ENCODE measurements at regions not wholly inside any gene's neighbourhood (a gene's known extent, or its start where the extent isn't known, plus 50 kb on each side); places are given as distances from the start of the nearest gene placed in this dataset.
A peak's percentile ranks its signal among the peaks of the same experiment; 100 is the strongest.

DNA sequence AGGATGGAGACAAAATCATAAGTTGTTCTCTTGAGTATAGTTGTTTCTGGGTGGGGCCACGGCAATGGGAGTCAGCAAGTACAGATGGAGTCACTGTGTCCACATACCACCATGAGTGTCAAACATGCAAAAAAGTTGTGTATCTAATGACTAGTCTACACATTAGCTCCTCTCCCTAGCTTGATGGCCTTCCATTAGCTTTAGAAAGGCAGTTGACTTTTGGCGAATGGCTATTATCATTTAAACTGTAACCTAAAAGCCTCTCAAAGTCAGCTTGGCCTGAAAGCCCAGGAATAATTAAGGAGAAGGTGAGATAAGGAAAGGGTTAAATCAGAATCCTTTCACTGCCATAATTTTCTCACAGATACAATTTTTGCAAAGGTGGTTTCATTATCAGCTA lies 95.5 kb upstream of the MEOX2 start:
- TF ChIP-seq POLR2A (IDR thresholded peaks at IDR 0.05) (no peak), EP300 (IDR thresholded peaks at IDR 0.05) (no peak), CTCF (IDR thresholded peaks at IDR 0.05) (no peak)
- 84 to 85% methylated on average over 2 of the region's 2 CpGs for WGBS, 2 donors

GRCh38 chr7:15780271-15780670 lies 93.8 kb upstream of the MEOX2 start:
- H3K27me3 ChIP-seq, result no peaks in the 10 kb centered on the region
- peaks cover 0 to 35% (median 3%) of the 10 kb centered on the region in 4 donors for H3K4me1 ChIP-seq
- H3K27ac ChIP-seq, result no peak overlapping the region
- TF ChIP-seq CTCF (IDR thresholded peaks at IDR 0.05), result no peak
- no peak for TF ChIP-seq EP300 (IDR thresholded peaks at IDR 0.05)
- no peak for TF ChIP-seq POLR2A (IDR thresholded peaks at IDR 0.05)
- no peak overlapping the region for H3K4me3 ChIP-seq
- DNase-seq (ENCODE audit: low spot score in 2 of 2), result no peak
- 69 to 75% methylated on average over 2 of the region's 2 CpGs for WGBS, 2 donors
- no peaks in the 10 kb centered on the region for H3K9me3 ChIP-seq
- no peaks in the 10 kb centered on the region for H3K36me3 ChIP-seq

More for the DNA sequence above, 95.5 kb upstream of the MEOX2 start:
- Histone ChIP-seq H3K9me3 (no peaks in the 10 kb centered on the region), H3K27me3 (no peaks in the 10 kb centered on the region), H3K27ac (no peak overlapping the region), H3K4me1 (peaks cover 0 to 35% (median 3%) of the 10 kb centered on the region in 4 donors), H3K36me3 (no peaks in the 10 kb centered on the region), H3K4me3 (no peak overlapping the region)
- DNase-seq (ENCODE audit: low spot score in 2 of 2), result no peak

DNA sequence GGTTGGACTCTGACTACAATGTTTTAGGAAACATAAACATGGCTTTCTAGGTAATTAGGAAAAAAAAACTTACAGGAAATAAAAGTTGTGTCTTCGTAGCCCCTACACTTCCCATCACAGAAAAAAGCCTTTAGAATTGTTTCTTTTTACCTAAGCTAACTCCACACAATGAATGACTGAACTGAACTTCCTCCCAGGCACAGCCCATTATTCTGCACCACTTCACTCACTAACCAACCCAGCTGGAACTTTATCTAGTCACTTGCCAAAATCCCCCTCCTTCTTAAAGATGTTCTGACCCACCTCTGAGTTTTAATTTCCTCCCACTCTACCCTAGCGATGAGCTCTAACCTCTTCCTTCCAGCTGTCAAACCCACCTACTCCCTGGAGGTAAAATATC lies 91.7 kb upstream of the MEOX2 start:
- WGBS, 2 donors, result 40 to 52% methylated on average over 2 of the region's 2 CpGs
- H3K4me1 ChIP-seq, result peaks cover 0 to 26% (median 2%) of the 10 kb centered on the region in 4 donors
- no peaks in the 10 kb centered on the region for H3K36me3 ChIP-seq
- DNase-seq (ENCODE audit: low spot score in 2 of 2), result no peak
- TF ChIP-seq EP300 (IDR thresholded peaks at IDR 0.05), result no peak
- no peak for TF ChIP-seq CTCF (IDR thresholded peaks at IDR 0.05)
- TF ChIP-seq POLR2A (IDR thresholded peaks at IDR 0.05), result no peak
- H3K4me3 ChIP-seq, result no peak overlapping the region
- H3K27me3 ChIP-seq, result no peaks in the 10 kb centered on the region
- H3K9me3 ChIP-seq, result no peaks in the 10 kb centered on the region
- no peak overlapping the region for H3K27ac ChIP-seq

DNA sequence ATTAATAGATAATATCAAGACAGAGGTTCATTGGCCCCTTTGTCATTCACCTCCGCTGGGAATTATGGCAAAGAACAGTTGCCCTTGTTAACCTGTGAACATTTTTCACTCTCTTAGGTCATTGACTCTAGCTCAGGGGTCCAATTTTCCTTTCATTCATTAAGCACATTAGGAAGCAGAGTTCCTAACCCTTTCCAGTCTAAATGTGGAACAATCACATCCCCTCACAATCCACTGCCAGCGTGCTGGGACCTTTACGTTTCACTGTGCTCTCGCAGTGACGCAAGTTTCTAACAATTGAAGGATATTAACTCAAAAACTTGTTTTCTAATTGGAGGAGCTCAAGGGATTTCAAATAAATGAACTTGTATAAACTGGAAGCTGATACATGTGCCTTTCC lies 79.3 kb upstream of the MEOX2 start:
- no peak overlapping the region for H3K4me3 ChIP-seq
- no peaks in the 10 kb centered on the region for H3K36me3 ChIP-seq
- H3K9me3 ChIP-seq, result peaks cover 0 to 4% (median 0%) of the 10 kb centered on the region in 4 donors
- WGBS, 2 donors, result 43 to 44% methylated on average over 5 of the region's 5 CpGs
- H3K27me3 ChIP-seq, result no peaks in the 10 kb centered on the region
- peak overlapping the region in 1 of 4 donors; percentile 38 for H3K27ac ChIP-seq
- DNase-seq (ENCODE audit: low spot score in 2 of 2), result no peak
- H3K4me1 ChIP-seq, result peaks cover 0 to 26% (median 0%) of the 10 kb centered on the region in 4 donors
- TF ChIP-seq CTCF (IDR thresholded peaks at IDR 0.05) (no peak), POLR2A (IDR thresholded peaks at IDR 0.05) (no peak), EP300 (IDR thresholded peaks at IDR 0.05) (peak in 1 of 2 donors; percentile 37)

DNA sequence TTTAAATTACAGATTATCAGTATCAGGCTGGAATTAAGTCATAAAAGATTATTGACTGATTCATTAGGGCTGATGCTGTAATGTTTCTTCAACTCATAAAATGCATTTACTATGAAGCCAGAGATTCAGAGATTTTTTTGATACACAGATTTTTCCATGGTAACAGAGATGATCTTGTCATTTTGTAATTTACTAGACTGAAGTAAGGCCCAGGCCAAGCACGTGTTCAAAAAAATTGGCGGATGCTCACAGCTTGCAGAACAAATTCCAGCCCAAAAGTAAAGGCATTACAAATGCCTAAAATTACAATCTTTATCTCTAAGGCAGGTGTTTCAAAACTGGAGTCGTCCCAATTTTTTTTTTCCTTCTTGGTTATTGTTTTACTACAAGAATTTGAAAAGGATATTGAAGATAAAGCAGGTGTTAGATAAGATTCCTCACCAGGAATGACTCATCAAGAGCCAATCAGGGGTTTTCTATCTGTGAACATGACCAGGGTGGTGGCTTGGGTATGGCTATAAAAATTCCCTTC lies 78.4 kb upstream of the MEOX2 start:
- no peak overlapping the region for H3K4me3 ChIP-seq
- 46 to 47% methylated on average over 3 of the region's 3 CpGs for WGBS, 2 donors
- TF ChIP-seq EP300 (IDR thresholded peaks at IDR 0.05), result peak in 1 of 2 donors; percentile 50
- no peak for TF ChIP-seq POLR2A (IDR thresholded peaks at IDR 0.05)
- no peak for DNase-seq (ENCODE audit: low spot score in 2 of 2)
- H3K9me3 ChIP-seq, result peaks cover 0 to 3% (median 0%) of the 10 kb centered on the region in 4 donors
- H3K27ac ChIP-seq, result peak overlapping the region in 2 of 4 donors; percentile 38 to 50
- H3K36me3 ChIP-seq, result no peaks in the 10 kb centered on the region
- no peaks in the 10 kb centered on the region for H3K27me3 ChIP-seq
- peaks cover 0 to 26% (median 0%) of the 10 kb centered on the region in 4 donors for H3K4me1 ChIP-seq

Data from tibial nerve (tissue), 4 donors.